ENCODE measurements at regions not wholly inside any gene's neighbourhood (a gene's known extent, or its start where the extent isn't known, plus 50 kb on each side); places are given as distances from the start of the nearest gene placed in this dataset.
A peak's percentile ranks its signal among the peaks of the same experiment; 100 is the strongest.

DNA sequence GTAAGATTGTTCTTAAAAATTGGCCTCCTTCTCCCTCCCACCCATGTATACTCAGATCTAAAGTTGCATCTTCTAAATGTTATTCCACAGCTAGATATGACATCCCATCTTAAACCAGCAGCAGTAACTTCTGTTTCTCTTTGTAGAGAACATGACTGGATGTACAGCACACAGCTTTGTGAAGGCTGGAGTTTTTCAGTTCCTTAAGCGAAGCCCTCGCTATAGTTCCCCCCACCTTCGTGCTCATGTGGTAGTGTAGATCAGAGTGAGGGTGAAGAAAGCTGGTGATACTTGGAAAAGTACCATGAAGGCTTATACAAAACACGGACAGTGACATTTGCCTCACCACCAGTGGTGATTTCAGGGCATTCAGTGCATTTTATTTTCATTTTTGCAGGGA, 137.5 kb downstream of the MAT2B start:
- no peak for DNase-seq
- TF ChIP-seq GATA1 (IDR thresholded peaks at IDR 0.05; ENCODE audit: low read depth, low read length): no peak
- no peak for TF ChIP-seq POLR2A (IDR thresholded peaks at IDR 0.05; ENCODE audit: low read length)

DNA sequence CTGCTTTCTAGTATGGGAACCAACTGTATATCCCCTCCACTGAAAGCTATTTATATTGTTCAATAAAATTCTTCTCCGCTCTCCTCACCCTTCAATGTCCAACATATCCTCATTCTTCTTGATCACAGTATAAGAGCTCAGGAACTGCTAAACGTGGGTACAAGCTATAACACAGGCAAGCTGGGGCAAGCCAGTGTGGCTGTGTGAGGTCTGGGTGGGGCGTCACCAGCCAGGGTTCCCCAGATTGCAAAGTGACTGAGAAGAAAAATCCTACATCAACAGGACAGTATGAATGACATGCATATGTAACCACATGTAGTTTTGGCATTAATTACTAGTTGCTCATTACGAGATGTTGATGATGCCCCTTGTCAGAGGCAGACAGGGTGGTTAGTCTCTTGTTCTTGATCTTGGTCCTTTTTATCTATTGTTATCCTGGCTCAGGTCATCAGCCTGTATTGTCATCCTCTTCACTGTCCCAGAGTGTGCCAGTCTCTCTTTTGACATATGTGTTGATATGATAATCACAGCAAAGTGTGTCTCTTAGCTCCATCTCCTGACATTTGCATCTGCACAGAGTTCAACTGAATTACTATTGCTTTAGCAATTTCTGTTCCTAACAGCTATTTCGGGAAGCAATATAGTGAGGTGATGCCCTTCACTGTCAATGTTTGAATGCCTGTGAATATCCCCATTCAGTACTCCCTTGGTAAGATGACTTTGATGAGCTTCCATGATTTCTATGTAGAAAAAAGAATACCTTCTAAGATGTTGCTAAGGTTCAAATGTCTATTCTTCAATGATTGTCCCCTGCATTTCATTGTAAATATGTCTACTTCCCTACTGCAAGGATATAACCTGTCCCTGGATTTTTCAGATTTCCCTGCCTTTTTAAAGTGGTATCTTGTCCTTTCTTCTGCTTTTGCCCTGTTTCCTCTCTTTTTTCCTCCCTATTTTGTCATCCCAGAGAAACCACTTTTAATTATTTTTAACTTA, 140.3 kb downstream of the MAT2B start:
- DNase-seq: no peak
- TF ChIP-seq GATA1 (IDR thresholded peaks at IDR 0.05; ENCODE audit: low read depth, low read length) (no peak), POLR2A (IDR thresholded peaks at IDR 0.05; ENCODE audit: low read length) (no peak)

- no peak for DNase-seq
- no peak for TF ChIP-seq POLR2A (IDR thresholded peaks at IDR 0.05; ENCODE audit: low read length)
- no peak for TF ChIP-seq GATA1 (IDR thresholded peaks at IDR 0.05; ENCODE audit: low read depth, low read length)
Measured at GRCh38 chr5:163649514-163649913, 144.1 kb downstream of the MAT2B start.

DNA sequence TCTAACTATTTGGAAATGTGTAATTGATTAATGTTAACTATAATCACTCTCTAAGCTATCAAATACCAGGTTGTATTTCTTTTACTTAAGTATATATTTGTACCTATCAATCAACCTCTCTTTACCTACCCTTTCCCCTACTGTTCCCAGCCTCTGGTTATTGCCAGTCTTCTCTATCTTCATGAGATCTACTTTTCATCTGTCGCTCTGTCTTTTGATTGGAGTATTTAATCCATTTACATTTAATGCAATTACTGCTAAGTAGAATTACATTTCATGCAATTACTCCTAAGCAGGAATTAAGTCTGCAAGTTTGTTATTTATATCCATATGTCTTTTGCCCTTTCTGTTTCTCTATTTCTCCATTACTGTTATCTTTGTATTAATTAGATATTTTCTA, 148.1 kb downstream of the MAT2B start:
- no peak for DNase-seq
- TF ChIP-seq GATA1 (IDR thresholded peaks at IDR 0.05; ENCODE audit: low read depth, low read length) (no peak), POLR2A (IDR thresholded peaks at IDR 0.05; ENCODE audit: low read length) (no peak)

- DNase-seq: no peak
- TF ChIP-seq GATA1 (IDR thresholded peaks at IDR 0.05; ENCODE audit: low read depth, low read length): no peak
- TF ChIP-seq POLR2A (IDR thresholded peaks at IDR 0.05; ENCODE audit: low read length): no peak
Measured at GRCh38 chr5:163658702-163659567, 153.5 kb downstream of the MAT2B start.

DNA sequence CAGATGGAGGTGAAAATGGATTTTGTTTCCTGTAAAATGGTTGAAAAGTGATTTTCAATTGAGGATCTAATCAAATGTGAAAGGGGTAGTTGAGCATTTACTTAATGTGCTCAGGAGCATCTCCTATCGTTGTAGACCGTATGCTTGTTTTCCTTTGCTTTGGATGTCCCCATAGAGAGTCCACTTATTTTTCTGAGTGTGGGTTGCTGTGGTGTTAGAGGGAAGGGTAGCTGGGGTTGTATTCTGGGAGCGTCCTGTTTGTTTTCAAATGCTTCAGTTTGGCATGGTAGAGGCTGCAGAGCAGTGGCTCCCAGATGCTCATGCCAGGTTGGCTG, 154.1 kb downstream of the MAT2B start:
- TF ChIP-seq GATA1 (IDR thresholded peaks at IDR 0.05; ENCODE audit: low read depth, low read length) (no peak), POLR2A (IDR thresholded peaks at IDR 0.05; ENCODE audit: low read length) (no peak)

GRCh38 chr5:163660486-163660885, 155.1 kb downstream of the MAT2B start:
- TF ChIP-seq GATA1 (IDR thresholded peaks at IDR 0.05; ENCODE audit: low read depth, low read length): no peak
- DNase-seq: no peak

More for the DNA sequence above, 154.1 kb downstream of the MAT2B start:
- DNase-seq: no peak

- no peak for DNase-seq
- TF ChIP-seq POLR2A (IDR thresholded peaks at IDR 0.05; ENCODE audit: low read length) (no peak), GATA1 (IDR thresholded peaks at IDR 0.05; ENCODE audit: low read depth, low read length) (no peak)
Measured at GRCh38 chr5:163661360-163661759, 155.9 kb downstream of the MAT2B start.

GRCh38 chr5:163670036-163670435, 164.6 kb downstream of the MAT2B start:
- TF ChIP-seq GATA1 (IDR thresholded peaks at IDR 0.05; ENCODE audit: low read depth, low read length) (no peak), POLR2A (IDR thresholded peaks at IDR 0.05; ENCODE audit: low read length) (no peak)
- DNase-seq: no peak

DNA sequence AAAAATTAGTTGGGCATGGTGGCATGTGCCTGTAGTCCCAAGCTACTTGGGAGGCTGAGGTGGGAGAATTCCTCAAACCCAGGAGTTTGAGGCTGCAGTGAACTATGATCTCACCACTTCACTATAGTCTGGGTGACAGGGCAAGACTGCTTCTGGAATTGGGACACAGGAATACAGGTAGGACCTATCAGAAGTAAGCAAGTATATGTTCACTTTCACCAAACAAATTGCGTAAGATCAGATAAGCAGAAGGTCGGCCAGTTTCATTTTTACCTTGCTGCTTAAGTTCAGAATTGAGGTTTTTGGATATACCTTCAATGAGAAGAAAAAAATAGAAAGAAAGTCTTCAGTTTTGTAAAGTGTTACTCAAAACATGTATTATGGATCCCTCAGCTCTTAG, 171.7 kb downstream of the MAT2B start:
- no peak for TF ChIP-seq GATA1 (IDR thresholded peaks at IDR 0.05; ENCODE audit: low read depth, low read length)
- TF ChIP-seq POLR2A (IDR thresholded peaks at IDR 0.05; ENCODE audit: low read length): no peak
- DNase-seq: peak in 1 of 2 experiments; percentile 2

GRCh38 chr5:163682234-163682633, 176.8 kb downstream of the MAT2B start:
- TF ChIP-seq GATA1 (IDR thresholded peaks at IDR 0.05; ENCODE audit: low read depth, low read length) (no peak), POLR2A (IDR thresholded peaks at IDR 0.05; ENCODE audit: low read length) (no peak)

GRCh38 chr5:163687414-163687813, 182.0 kb downstream of the MAT2B start:
- TF ChIP-seq POLR2A (IDR thresholded peaks at IDR 0.05; ENCODE audit: low read length) (no peak), GATA1 (IDR thresholded peaks at IDR 0.05; ENCODE audit: low read depth, low read length) (no peak)
- DNase-seq: no peak

More at GRCh38 chr5:163682234-163682633, 176.8 kb downstream of the MAT2B start:
- DNase-seq: no peak

DNA sequence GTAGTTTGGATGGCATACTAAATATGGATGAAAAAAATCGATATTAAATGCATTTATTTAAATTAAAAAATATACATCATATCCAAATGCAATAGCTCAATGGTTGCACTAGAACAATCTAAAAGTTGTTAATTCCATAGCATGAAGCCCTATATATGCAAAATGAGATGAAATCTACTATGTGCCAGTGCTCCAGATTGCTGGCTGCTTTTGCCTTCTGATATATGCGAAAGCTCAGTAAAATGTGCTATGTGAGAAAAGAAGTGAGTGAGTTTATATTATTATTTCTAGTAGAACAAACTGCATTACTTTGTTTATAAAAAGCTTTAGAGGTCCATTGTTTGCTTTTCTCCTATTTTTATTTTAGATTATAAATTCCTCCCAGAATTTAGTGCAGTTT, 186.7 kb downstream of the MAT2B start:
- TF ChIP-seq GATA1 (IDR thresholded peaks at IDR 0.05; ENCODE audit: low read depth, low read length) (no peak), POLR2A (IDR thresholded peaks at IDR 0.05; ENCODE audit: low read length) (no peak)

More for the DNA sequence above, 186.7 kb downstream of the MAT2B start:
- no peak for DNase-seq
